ENCODE measurements at regions not wholly inside any gene's neighbourhood (a gene's known extent, or its start where the extent isn't known, plus 50 kb on each side); places are given as distances from the start of the nearest gene placed in this dataset.

DNA sequence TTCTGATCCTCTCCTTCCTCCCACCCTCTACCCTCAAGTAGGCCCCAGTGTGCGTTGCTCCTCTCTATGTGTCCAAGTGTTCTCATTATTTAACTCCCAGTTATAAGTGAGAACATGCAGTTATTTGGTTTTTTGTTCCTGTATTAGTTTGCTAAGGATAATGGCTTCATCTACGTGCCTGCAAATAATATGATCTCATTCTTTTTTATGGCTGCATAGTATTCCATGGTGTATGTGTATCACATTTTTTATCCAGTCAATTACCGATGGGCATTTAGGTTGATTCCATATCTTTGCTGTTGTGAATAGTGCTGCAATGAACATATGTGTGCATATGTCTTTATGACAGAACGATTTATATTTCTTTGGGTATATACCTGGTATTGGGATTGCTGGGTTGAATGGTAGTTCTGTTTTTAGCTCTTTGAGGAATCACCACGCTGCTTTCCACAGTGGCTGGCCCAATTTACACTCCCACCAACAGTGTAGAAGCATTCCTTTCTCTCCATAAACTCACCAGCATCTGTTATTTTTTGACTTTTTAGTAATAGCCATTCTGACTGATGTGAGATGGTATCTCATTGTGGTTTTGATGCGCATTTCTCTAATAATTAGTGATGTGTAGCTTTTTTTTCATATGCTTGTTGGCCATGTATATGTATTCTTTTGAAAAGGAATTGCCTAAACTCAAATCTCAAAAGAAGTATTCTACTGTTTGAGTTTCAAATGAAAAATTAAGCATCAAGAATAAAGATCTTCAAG, 116.9 kb downstream of the ETS2 start:
- TF ChIP-seq, protein P1, sequence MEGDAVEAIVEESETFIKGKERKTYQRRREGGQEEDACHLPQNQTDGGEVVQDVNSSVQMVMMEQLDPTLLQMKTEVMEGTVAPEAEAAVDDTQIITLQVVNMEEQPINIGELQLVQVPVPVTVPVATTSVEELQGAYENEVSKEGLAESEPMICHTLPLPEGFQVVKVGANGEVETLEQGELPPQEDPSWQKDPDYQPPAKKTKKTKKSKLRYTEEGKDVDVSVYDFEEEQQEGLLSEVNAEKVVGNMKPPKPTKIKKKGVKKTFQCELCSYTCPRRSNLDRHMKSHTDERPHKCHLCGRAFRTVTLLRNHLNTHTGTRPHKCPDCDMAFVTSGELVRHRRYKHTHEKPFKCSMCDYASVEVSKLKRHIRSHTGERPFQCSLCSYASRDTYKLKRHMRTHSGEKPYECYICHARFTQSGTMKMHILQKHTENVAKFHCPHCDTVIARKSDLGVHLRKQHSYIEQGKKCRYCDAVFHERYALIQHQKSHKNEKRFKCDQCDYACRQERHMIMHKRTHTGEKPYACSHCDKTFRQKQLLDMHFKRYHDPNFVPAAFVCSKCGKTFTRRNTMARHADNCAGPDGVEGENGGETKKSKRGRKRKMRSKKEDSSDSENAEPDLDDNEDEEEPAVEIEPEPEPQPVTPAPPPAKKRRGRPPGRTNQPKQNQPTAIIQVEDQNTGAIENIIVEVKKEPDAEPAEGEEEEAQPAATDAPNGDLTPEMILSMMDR (IDR thresholded peaks at IDR 0.05; ENCODE audit: extremely low read depth in 1 of 2, insufficient read depth in 1 of 2, low read depth in 1 of 2, low read length in 2 of 2): no peak
- TF ChIP-seq POLR2A (IDR thresholded peaks at IDR 0.05; ENCODE audit: low read depth, low read length) (no peak), POLR2AphosphoS5 (IDR thresholded peaks at IDR 0.05; ENCODE audit: insufficient read depth, low read depth, low read length) (no peak), FOS (IDR thresholded peaks at IDR 0.05; ENCODE audit: borderline replicate concordance, insufficient read depth, low read length) (no peak), EZH2 (IDR thresholded peaks at IDR 0.05; ENCODE audit: borderline replicate concordance, low read depth, low read length, severe bottlenecking) (no peak), MYC (IDR thresholded peaks at IDR 0.05; ENCODE audit: low read depth, low read length) (no peak)
- TF ChIP-seq, protein P2, sequence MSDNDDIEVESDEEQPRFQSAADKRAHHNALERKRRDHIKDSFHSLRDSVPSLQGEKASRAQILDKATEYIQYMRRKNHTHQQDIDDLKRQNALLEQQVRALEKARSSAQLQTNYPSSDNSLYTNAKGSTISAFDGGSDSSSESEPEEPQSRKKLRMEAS (IDR thresholded peaks at IDR 0.05; ENCODE audit: insufficient read depth, insufficient read length): no peak

Measured in endothelial cell of umbilical vein (primary cell).